Smooth muscle cell (in vitro differentiated cells): ENCODE measurements at regions not wholly inside any gene's neighbourhood (a gene's known extent, or its start where the extent isn't known, plus 50 kb on each side); places are given as distances from the start of the nearest gene placed in this dataset.

Experiments used
- DNase-seq: peaks from one replicate; lab custom pipeline; 2025; ENCODE audit not compliant: unreplicated experiment; lab: John Stamatoyannopoulos, UW
- H2AFZ ChIP-seq: fragments of 200-600 bp; sonication (generic); 2 replicates; pipeline ENCODE4 v1.6.0; 2016; ENCODE audit warnings: antibody characterized with exemption, low read depth, mild to moderate bottlenecking
- H3F3A ChIP-seq: fragments of 200-600 bp; sonication (generic); 2 replicates; pipeline ENCODE4 v1.6.0; 2017; ENCODE audit warnings: antibody characterized with exemption, low read depth
- H3K27ac ChIP-seq: fragments of 200-600 bp; sonication (generic); 2 replicates; pipeline ENCODE4 v1.5.1; 2016; ENCODE audit warnings: low read depth, mild to moderate bottlenecking
- H3K27me3 ChIP-seq: fragments of 200-600 bp; sonication (generic); 2 replicates; pipeline ENCODE4 v1.6.1; 2016; ENCODE audit warnings: low read depth, mild to moderate bottlenecking
- H3K36me3 ChIP-seq: fragments of 200-600 bp; sonication (generic); 2 replicates; pipeline ENCODE4 v1.5.1; 2016; ENCODE audit warnings: low read depth
- H3K4me1 ChIP-seq: fragments of 200-600 bp; sonication (generic); 2 replicates; pipeline ENCODE4 v1.5.1; 2016; ENCODE audit warnings: low read depth
- H3K4me2 ChIP-seq: fragments of 200-600 bp; sonication (generic); 2 replicates; pipeline ENCODE4 v1.6.0; 2016; ENCODE audit warnings: mild to moderate bottlenecking
- H3K4me3 ChIP-seq: fragments of 200-600 bp; sonication (generic); 2 replicates; pipeline ENCODE4 v1.5.1; 2016; ENCODE audit warnings: mild to moderate bottlenecking
- H3K79me2 ChIP-seq: fragments of 200-600 bp; sonication (generic); 2 replicates; pipeline ENCODE4 v1.6.0; 2016; ENCODE audit warnings: low read depth, mild to moderate bottlenecking
- H3K9ac ChIP-seq: fragments of 200-600 bp; sonication (generic); 2 replicates; pipeline ENCODE4 v1.6.0; 2016; ENCODE audit warnings: low read depth
- H3K9me3 ChIP-seq: fragments of 200-600 bp; sonication (generic); replicated peaks from 2 replicates; pipeline ENCODE4 v1.5.1; 2016; ENCODE audit warnings: low read depth
- H4K20me1 ChIP-seq: fragments of 200-600 bp; sonication (generic); 2 replicates; pipeline ENCODE4 v1.6.0; 2016; ENCODE audit warnings: low read depth
- CTCF ChIP-seq: fragments of 200-600 bp; sonication (generic); IDR thresholded peaks from 2 replicates; pipeline ENCODE4 v1.5.1; 2017; ENCODE audit warnings: borderline replicate concordance, mild to moderate bottlenecking, antibody characterized with exemption; ENCODE audit not compliant: insufficient read depth, poor library complexity, severe bottlenecking
- WGBS: methylation state at CpG from one replicate; pipeline ENCODE4 v1.1.7; 2016; ENCODE audit warnings: low lambda C conversion rate; 5-methylcytosine and 5-hydroxymethylcytosine counted together

GRCh38 chr1:30330644-30331043 lies 392.7 kb downstream of the MATN1 start:
- Histone ChIP-seq H3K27me3 (no peaks in the 10 kb centered on the region), H3K4me3 (no peak overlapping the region), H3K4me1 (no peaks in the 10 kb centered on the region), H3K9me3 (no peaks in the 10 kb centered on the region), H2AFZ (no peak overlapping the region), H3K4me2 (no peak overlapping the region), H3K27ac (no peak overlapping the region), H3F3A (no peaks in the 10 kb centered on the region), H3K79me2 (no peaks in the 10 kb centered on the region), H3K9ac (no peak overlapping the region), H3K36me3 (no peaks in the 10 kb centered on the region), H4K20me1 (no peaks in the 10 kb centered on the region)
- TF ChIP-seq CTCF: no peak
- DNase-seq: no peak
- WGBS: 76% methylated on average over 7 of the region's 7 CpGs

GRCh38 chr1:30329802-30330557 lies 393.4 kb downstream of the MATN1 start:
- DNase-seq: no peak
- no peaks in the 10 kb centered on the region for H3K27me3 ChIP-seq

GRCh38 chr1:30329263-30329753 lies 394.1 kb downstream of the MATN1 start:
- Histone ChIP-seq H3F3A (no peaks in the 10 kb centered on the region), H3K9me3 (no peaks in the 10 kb centered on the region), H3K27ac (no peak overlapping the region), H3K4me2 (no peak overlapping the region), H3K27me3 (no peaks in the 10 kb centered on the region), H3K36me3 (no peaks in the 10 kb centered on the region), H3K4me3 (no peak overlapping the region), H4K20me1 (no peaks in the 10 kb centered on the region), H3K9ac (no peak overlapping the region), H3K79me2 (no peaks in the 10 kb centered on the region), H2AFZ (no peak overlapping the region), H3K4me1 (no peaks in the 10 kb centered on the region)
- DNase-seq: no peak
- no peak for TF ChIP-seq CTCF
- 92% methylated on average over 11 of the region's 12 CpGs for WGBS

More at GRCh38 chr1:30329802-30330557, 393.4 kb downstream of the MATN1 start:
- Histone ChIP-seq H3K36me3 (no peaks in the 10 kb centered on the region), H3K4me2 (no peak overlapping the region), H4K20me1 (no peaks in the 10 kb centered on the region), H3K27ac (no peak overlapping the region), H2AFZ (no peak overlapping the region), H3K4me3 (no peak overlapping the region), H3K9me3 (no peaks in the 10 kb centered on the region), H3K79me2 (no peaks in the 10 kb centered on the region), H3K4me1 (no peaks in the 10 kb centered on the region), H3K9ac (no peak overlapping the region), H3F3A (no peaks in the 10 kb centered on the region)
- TF ChIP-seq CTCF: no peak
- WGBS: 81% methylated on average over 14 of the region's 15 CpGs
